ENCODE measurements at regions not wholly inside any gene's neighbourhood (a gene's known extent, or its start where the extent isn't known, plus 50 kb on each side); places are given as distances from the start of the nearest gene placed in this dataset.

GRCh38 chr5:163105456-163105855 lies 331.9 kb upstream of the CCNG1 start:
- TF ChIP-seq HDGF (IDR thresholded peaks at IDR 0.05; ENCODE audit: borderline replicate concordance) (no peak), CTBP1 (IDR thresholded peaks at IDR 0.05; ENCODE audit: borderline replicate concordance) (no peak), TARDBP (IDR thresholded peaks at IDR 0.05) (no peak), L3MBTL2 (conservative IDR thresholded peaks at IDR 0.05) (no peak), SUZ12 (IDR thresholded peaks at IDR 0.05) (no peak), FOXM1 (IDR thresholded peaks at IDR 0.05; ENCODE audit: borderline replicate concordance) (no peak)

All from HEK293T (cell line).